ENCODE measurements at regions not wholly inside any gene's neighbourhood (a gene's known extent, or its start where the extent isn't known, plus 50 kb on each side); places are given as distances from the start of the nearest gene placed in this dataset.

- H3F3A ChIP-seq (ENCODE audit: low read depth), result no peaks in the 10 kb centered on the region
- no peaks in the 10 kb centered on the region for H4K20me1 ChIP-seq (ENCODE audit: insufficient read depth, low read length, poor library complexity, severe bottlenecking)
- no peak for TF ChIP-seq EZH2phosphoT487 (IDR thresholded peaks at IDR 0.05; ENCODE audit: borderline replicate concordance)
- TF ChIP-seq CTCF (conservative IDR thresholded peaks at IDR 0.05; ENCODE audit: low read length), result no peak
- no peak overlapping the region for H3K4me3 ChIP-seq (ENCODE audit: low read length, poor library complexity, severe bottlenecking)
- no peak overlapping the region for H3K4me2 ChIP-seq (ENCODE audit: low read depth, low read length, poor library complexity, severe bottlenecking)
- H2AFZ ChIP-seq (ENCODE audit: low read length), result no peak overlapping the region
- no peaks in the 10 kb centered on the region for H3K4me1 ChIP-seq (ENCODE audit: insufficient read depth, low read length, poor library complexity, severe bottlenecking)
- H3K36me3 ChIP-seq (ENCODE audit: insufficient read depth, low read length), result no peaks in the 10 kb centered on the region
- no peaks in the 10 kb centered on the region for H3K9me2 ChIP-seq (replicated peaks; ENCODE audit: low read depth, low read length)
- H3K79me2 ChIP-seq (ENCODE audit: insufficient read depth, low read length), result no peaks in the 10 kb centered on the region
- no peaks in the 10 kb centered on the region for H3K27me3 ChIP-seq (ENCODE audit: insufficient read depth, low read length, poor library complexity, severe bottlenecking)
- no peaks in the 10 kb centered on the region for H3K9me3 ChIP-seq (ENCODE audit: insufficient read depth, low read depth, low read length)
- H3K9ac ChIP-seq (ENCODE audit: low read depth, low read length, poor library complexity, severe bottlenecking), result no peak overlapping the region
Observed at GRCh38 chr15:81473177-81473576, 99.2 kb upstream of the TMC3 start.

DNA sequence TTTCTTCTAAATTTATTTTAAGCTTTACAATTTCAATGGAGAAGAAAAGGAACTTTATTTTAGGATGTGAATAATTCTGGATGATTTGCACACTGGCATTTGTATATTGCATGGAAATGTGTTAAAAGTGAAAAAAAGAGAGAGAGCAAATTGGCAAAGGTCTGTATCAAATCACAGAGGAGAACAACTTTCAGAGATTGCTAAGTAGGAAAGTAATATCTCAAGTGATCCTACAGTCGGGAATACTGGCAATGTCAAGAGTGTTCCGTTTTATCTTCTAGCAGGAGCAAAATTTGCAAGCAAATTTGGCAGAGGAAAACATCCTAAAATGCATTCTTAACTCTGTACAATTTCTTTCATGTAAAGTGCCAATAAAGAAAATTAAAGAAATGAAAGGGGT lies 97.1 kb upstream of the TMC3 start:
- no peaks in the 10 kb centered on the region for H3F3A ChIP-seq (ENCODE audit: low read depth)
- H4K20me1 ChIP-seq (ENCODE audit: insufficient read depth, low read length, poor library complexity, severe bottlenecking), result no peaks in the 10 kb centered on the region
- H3K79me2 ChIP-seq (ENCODE audit: insufficient read depth, low read length), result no peaks in the 10 kb centered on the region
- H2AFZ ChIP-seq (ENCODE audit: low read length), result no peak overlapping the region
- H3K4me1 ChIP-seq (ENCODE audit: insufficient read depth, low read length, poor library complexity, severe bottlenecking), result no peaks in the 10 kb centered on the region
- no peak overlapping the region for H3K4me2 ChIP-seq (ENCODE audit: low read depth, low read length, poor library complexity, severe bottlenecking)
- H3K9me2 ChIP-seq (replicated peaks; ENCODE audit: low read depth, low read length), result no peaks in the 10 kb centered on the region
- no peak overlapping the region for H3K4me3 ChIP-seq (ENCODE audit: low read length, poor library complexity, severe bottlenecking)
- no peak for TF ChIP-seq EZH2phosphoT487 (IDR thresholded peaks at IDR 0.05; ENCODE audit: borderline replicate concordance)
- TF ChIP-seq CTCF (conservative IDR thresholded peaks at IDR 0.05; ENCODE audit: low read length), result no peak
- no peak overlapping the region for H3K9ac ChIP-seq (ENCODE audit: low read depth, low read length, poor library complexity, severe bottlenecking)
- no peaks in the 10 kb centered on the region for H3K36me3 ChIP-seq (ENCODE audit: insufficient read depth, low read length)
- no peaks in the 10 kb centered on the region for H3K27me3 ChIP-seq (ENCODE audit: insufficient read depth, low read length, poor library complexity, severe bottlenecking)
- no peaks in the 10 kb centered on the region for H3K9me3 ChIP-seq (ENCODE audit: insufficient read depth, low read depth, low read length)

DNA sequence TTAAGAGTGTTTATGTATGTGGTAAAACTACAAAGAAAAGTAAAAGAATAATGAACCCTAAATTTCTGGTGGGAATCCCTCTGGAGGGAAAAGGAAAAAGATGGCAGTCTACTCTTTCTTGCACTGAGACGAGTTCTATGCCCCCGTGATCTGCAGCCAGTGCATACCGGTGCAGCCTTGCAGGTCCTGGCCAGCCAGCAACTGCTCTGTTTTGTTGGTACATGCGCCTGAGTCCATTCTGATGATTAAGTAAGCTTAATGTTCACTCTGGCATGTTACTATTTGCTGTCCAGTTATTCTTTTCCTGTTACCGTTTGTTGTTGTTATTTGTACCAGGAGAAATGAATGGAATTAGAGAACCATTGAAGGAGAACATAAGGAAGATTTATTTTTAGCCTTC lies 95.1 kb upstream of the TMC3 start:
- Histone ChIP-seq H3K36me3 (ENCODE audit: insufficient read depth, low read length) (no peaks in the 10 kb centered on the region), H4K20me1 (ENCODE audit: insufficient read depth, low read length, poor library complexity, severe bottlenecking) (no peaks in the 10 kb centered on the region), H3K79me2 (ENCODE audit: insufficient read depth, low read length) (no peaks in the 10 kb centered on the region), H3K9me2 (replicated peaks; ENCODE audit: low read depth, low read length) (no peaks in the 10 kb centered on the region), H3K4me3 (ENCODE audit: low read length, poor library complexity, severe bottlenecking) (no peak overlapping the region), H3K4me2 (ENCODE audit: low read depth, low read length, poor library complexity, severe bottlenecking) (no peak overlapping the region), H3F3A (ENCODE audit: low read depth) (no peaks in the 10 kb centered on the region), H3K4me1 (ENCODE audit: insufficient read depth, low read length, poor library complexity, severe bottlenecking) (no peaks in the 10 kb centered on the region), H3K27me3 (ENCODE audit: insufficient read depth, low read length, poor library complexity, severe bottlenecking) (no peaks in the 10 kb centered on the region), H2AFZ (ENCODE audit: low read length) (no peak overlapping the region), H3K9ac (ENCODE audit: low read depth, low read length, poor library complexity, severe bottlenecking) (no peak overlapping the region), H3K9me3 (ENCODE audit: insufficient read depth, low read depth, low read length) (no peaks in the 10 kb centered on the region)
- TF ChIP-seq CTCF (conservative IDR thresholded peaks at IDR 0.05; ENCODE audit: low read length) (no peak), EZH2phosphoT487 (IDR thresholded peaks at IDR 0.05; ENCODE audit: borderline replicate concordance) (no peak)

Measured in Loucy (cell line).